CD4-positive, alpha-beta memory T cell (primary cell): ENCODE measurements at regions not wholly inside any gene's neighbourhood (a gene's known extent, or its start where the extent isn't known, plus 50 kb on each side); places are given as distances from the start of the nearest gene placed in this dataset.
A peak's percentile ranks its signal among the peaks of the same experiment; 100 is the strongest.

Experiments
- CTCF ChIA-PET: fragments of 350-600 bp; sonication (Branson Sonifier 250); formaldehyde crosslinking; loops from one replicate; lab custom pipeline; 2021; ENCODE audit warnings: inconsistent platforms; ENCODE audit not compliant: partially characterized antibody; lab: Charles Lee
- POLR2A ChIA-PET: fragments of 350-600 bp; sonication (Branson Sonifier 250); formaldehyde crosslinking; loops from one replicate; lab custom pipeline; 2021; ENCODE audit not compliant: partially characterized antibody; lab: Charles Lee
- DNase-seq, 5 donors: peaks; one replicate each; pipeline versions ENCODE4 v3.0.0 to v3.0.0-alpha.2; 2020 to 2022; ENCODE audit warnings: mixed read lengths in 1 of 5
- H3K27ac ChIP-seq: one replicate; pipeline ENCODE4 v1.7.0; 2013; ENCODE audit warnings: low read depth, low read length
- H3K27me3 ChIP-seq: 2 replicates; pipeline ENCODE4 v1.7.0; 2013; ENCODE audit warnings: mild to moderate bottlenecking, low read length, moderate library complexity; ENCODE audit not compliant: insufficient read depth
- H3K36me3 ChIP-seq: 2 replicates; pipeline ENCODE4 v1.7.0; 2013; ENCODE audit warnings: mild to moderate bottlenecking, low read length, moderate library complexity; ENCODE audit not compliant: insufficient read depth
- H3K4me1 ChIP-seq: 2 replicates; pipeline ENCODE4 v1.7.0; 2013; ENCODE audit warnings: mild to moderate bottlenecking, low read length, moderate library complexity; ENCODE audit not compliant: insufficient read depth
- H3K4me3 ChIP-seq, 2 donors: one replicate each; pipeline ENCODE4 v1.7.0; 2013; ENCODE audit warnings: low read length in 2 of 2, mild to moderate bottlenecking in 1 of 2
- H3K9me3 ChIP-seq, 2 donors: one replicate each; pipeline ENCODE4 v1.7.0; 2013; ENCODE audit warnings: low read length in 2 of 2, control low read depth in 1 of 2; ENCODE audit not compliant: control insufficient read depth in 1 of 2
- H3K27ac Mint-ChIP-seq, 7 donors: one replicate each; pipeline ENCODE4 v1.8.0; 2020 to 2021; ENCODE audit warnings: mixed read lengths in 7 of 7, mild to moderate bottlenecking in 6 of 7, inconsistent platforms in 3 of 7, moderate library complexity in 3 of 7
- H3K27me3 Mint-ChIP-seq, 2 donors: one replicate each; pipeline ENCODE4 v1.8.0; 2020 to 2021; ENCODE audit warnings: mixed read lengths in 2 of 2
- H3K36me3 Mint-ChIP-seq, 2 donors: one replicate each; pipeline ENCODE4 v1.8.0; 2020 to 2021; ENCODE audit warnings: mixed read lengths in 2 of 2, inconsistent platforms in 1 of 2, mild to moderate bottlenecking in 1 of 2
- H3K4me1 Mint-ChIP-seq, 4 donors: one replicate each; pipeline ENCODE4 v1.8.0; 2020 to 2021; ENCODE audit warnings: mixed read lengths in 4 of 4, mild to moderate bottlenecking in 1 of 4
- H3K4me3 Mint-ChIP-seq, 8 donors: one replicate each; pipeline ENCODE4 v1.8.0; 2020 to 2021; ENCODE audit warnings: mixed read lengths in 8 of 8, mild to moderate bottlenecking in 7 of 8, moderate library complexity in 6 of 8, inconsistent platforms in 3 of 8
- H3K9me3 Mint-ChIP-seq, 8 donors: one replicate each; pipeline ENCODE4 v1.8.0; 2020 to 2021; ENCODE audit warnings: mixed read lengths in 8 of 8, mild to moderate bottlenecking in 5 of 8, inconsistent platforms in 3 of 8, moderate library complexity in 1 of 8
- intact Hi-C: fragments of 100-400 bp; cut with micrococcal nuclease; formaldehyde crosslinking; loops from one replicate; pipeline ENCODE4 v1.15.1; 2023

DNA sequence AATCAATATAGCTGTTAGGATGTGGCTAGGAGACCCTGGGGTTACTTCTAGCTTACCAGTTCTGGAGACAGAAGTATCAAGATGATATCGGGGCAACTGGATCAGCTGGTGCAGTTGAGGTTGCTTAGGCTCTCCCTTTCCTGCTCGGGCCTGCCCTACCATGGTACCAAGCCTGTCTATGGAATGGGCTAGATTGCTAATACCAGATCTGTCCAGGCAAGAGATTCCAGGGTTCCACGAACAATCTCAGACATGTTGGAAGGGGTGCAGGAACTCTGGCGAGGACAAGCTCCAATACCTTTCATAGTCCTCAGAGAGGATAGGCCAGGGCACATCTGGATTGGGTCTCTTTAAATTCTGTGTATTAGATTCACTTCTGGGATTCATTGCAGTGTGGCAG is 53.8 kb downstream of the ADM start:
- intact Hi-C loops = no loop called here
- ChIA-PET CTCF (no interaction called here), POLR2A (no interaction called here)
- H3K27ac ChIP-seq = no peak overlapping the region
- H3K4me3 ChIP-seq = no peak overlapping the region
- Mint-ChIP-seq H3K36me3 (no peaks in the 10 kb centered on the region), H3K4me1 (no peaks in the 10 kb centered on the region), H3K27me3 (peaks cover 27 to 30% of the 10 kb centered on the region in 2 donors), H3K27ac (no peak overlapping the region), H3K9me3 (peaks cover 0 to 8% (median under 1%) of the 10 kb centered on the region in 8 donors), H3K4me3 (no peak overlapping the region)
- no peaks in the 10 kb centered on the region for H3K27me3 ChIP-seq
- DNase-seq = no peak
- H3K36me3 ChIP-seq = no peaks in the 10 kb centered on the region
- H3K9me3 ChIP-seq = no peaks in the 10 kb centered on the region
- H3K4me1 ChIP-seq = no peaks in the 10 kb centered on the region

DNA sequence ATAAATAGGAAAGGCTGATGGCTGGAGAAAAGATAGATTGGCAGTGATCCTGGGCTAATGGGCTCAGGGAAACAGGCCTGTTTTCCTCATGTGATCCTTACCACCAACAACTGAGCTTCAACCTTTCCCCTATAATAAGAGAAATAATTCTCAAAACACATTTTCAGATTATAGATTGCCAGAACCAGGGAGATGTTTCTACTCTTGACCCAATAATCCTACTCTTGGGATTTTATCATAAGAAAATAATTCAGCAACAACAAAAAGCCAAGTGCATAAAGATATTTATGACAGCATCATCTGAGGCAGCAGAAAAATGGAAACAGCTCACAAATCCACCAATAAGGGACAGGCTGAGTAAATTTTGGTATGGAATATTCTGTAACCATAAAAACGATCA is 54.3 kb downstream of the ADM start:
- peaks cover 26 to 29% of the 10 kb centered on the region in 2 donors for H3K27me3 Mint-ChIP-seq
- intact Hi-C loops = no loop called here

DNA sequence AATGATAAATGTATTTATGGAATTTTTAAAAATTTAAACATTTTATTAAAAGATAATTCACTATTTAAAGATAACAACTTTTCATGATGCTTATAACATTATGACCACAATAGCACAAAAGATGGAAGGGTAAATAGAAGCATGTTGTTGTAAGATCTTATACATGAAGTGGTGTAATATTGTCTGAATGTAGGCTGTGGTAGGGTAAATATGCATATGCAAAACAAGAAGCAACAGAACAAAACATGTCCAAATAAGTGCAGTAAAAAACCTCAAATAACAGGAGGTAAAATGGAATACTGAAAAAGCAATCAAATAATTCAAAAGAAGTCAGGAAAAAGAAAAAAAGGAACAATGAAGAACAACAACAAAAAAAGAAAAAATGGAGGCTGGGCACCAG is 56.0 kb downstream of the ADM start:
- H3K27me3 ChIP-seq = no peaks in the 10 kb centered on the region
- no peak overlapping the region for H3K27ac ChIP-seq
- Mint-ChIP-seq H3K9me3 (peaks cover 0 to 8% (median under 1%) of the 10 kb centered on the region in 8 donors), H3K4me3 (no peak overlapping the region), H3K27ac (no peak overlapping the region), H3K27me3 (peaks cover 15 to 17% of the 10 kb centered on the region in 2 donors), H3K4me1 (no peaks in the 10 kb centered on the region), H3K36me3 (no peaks in the 10 kb centered on the region)
- H3K36me3 ChIP-seq = no peaks in the 10 kb centered on the region
- no peaks in the 10 kb centered on the region for H3K4me1 ChIP-seq
- ChIA-PET POLR2A (no interaction called here), CTCF (no interaction called here)
- intact Hi-C loops = no loop called here
- H3K4me3 ChIP-seq = no peak overlapping the region
- no peak for DNase-seq
- no peaks in the 10 kb centered on the region for H3K9me3 ChIP-seq

More for the DNA sequence above, 54.3 kb downstream of the ADM start:
- H3K27ac Mint-ChIP-seq = no peak overlapping the region
- no peaks in the 10 kb centered on the region for H3K4me1 Mint-ChIP-seq
- Histone ChIP-seq H3K27me3 (no peaks in the 10 kb centered on the region), H3K4me3 (no peak overlapping the region), H3K9me3 (no peaks in the 10 kb centered on the region), H3K4me1 (no peaks in the 10 kb centered on the region), H3K27ac (no peak overlapping the region), H3K36me3 (no peaks in the 10 kb centered on the region)
- CTCF ChIA-PET = no interaction called here
- H3K9me3 Mint-ChIP-seq = peaks cover 0 to 8% (median under 1%) of the 10 kb centered on the region in 8 donors
- no peaks in the 10 kb centered on the region for H3K36me3 Mint-ChIP-seq
- H3K4me3 Mint-ChIP-seq = no peak overlapping the region
- no peak for DNase-seq
- POLR2A ChIA-PET = no interaction called here

DNA sequence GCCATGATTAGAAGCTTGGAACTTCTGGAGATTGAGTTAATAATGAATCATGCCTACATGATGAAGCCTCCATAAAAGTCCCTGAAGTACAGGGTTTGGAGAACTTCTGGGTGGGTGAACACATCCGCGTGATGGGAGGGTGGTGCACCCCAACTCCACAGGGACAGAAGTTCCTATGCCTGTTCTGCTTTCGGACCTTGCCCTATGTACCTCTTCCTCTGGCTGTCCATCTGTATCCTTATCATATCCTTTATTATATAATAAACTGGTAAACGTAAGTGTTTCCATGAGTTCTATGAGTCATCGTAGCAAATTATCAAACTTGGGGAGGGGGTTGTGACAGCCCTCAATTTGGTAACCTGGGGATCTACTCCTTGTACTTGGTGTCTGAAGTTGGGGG is 60.2 kb downstream of the ADM start:
- no peak for DNase-seq

DNA sequence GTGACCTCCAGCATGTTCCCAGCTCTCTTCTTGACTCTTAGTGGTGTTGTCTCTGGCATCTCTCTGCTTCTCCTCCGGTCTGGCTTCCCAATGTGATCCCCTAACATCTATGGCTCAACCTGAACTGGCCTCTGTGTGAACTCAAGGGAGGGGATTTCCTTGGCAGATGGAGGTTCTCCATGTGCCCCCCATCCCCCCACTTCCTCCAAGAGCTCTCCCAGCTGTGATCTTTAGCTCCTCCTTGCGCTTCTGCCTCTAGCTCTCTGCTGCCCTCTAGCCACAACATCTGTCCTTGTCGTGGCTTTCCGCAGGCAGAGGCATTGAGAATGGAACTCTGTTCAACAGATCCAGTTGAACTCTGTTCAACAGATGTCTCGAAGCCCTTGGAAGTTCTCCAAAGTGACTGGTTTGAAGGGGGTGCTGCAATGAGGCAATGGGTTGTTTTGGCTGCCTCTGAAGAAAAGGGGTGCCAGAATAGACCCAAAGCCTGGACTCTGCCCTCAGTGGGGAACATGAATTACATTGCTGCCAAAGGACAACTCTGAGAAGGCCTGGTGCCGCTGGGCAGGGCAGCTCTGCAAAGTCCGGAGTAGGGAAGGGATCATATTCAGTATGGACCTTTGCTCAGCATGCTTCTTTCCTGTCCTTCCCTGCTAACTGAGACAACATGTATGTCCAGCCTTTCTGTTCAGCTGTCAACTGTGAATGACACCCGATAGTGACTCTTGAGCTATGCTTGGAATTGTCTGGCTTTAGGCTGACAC is 61.9 kb downstream of the ADM start:
- peak; percentile 35 to 54 (median 44) for DNase-seq
- peak overlapping the region in 5 of 8 donors; percentile 3 to 66 (median 54) for H3K4me3 Mint-ChIP-seq
- peaks cover 3 to 5% (median 4%) of the 10 kb centered on the region in 4 donors for H3K4me1 Mint-ChIP-seq
- no peaks in the 10 kb centered on the region for H3K36me3 ChIP-seq
- ChIA-PET CTCF (interaction anchor here (0.7 to 2.6 kb wide), 16 partner anchors 10 to 674 kb away, joined by 3 to 9 read pairs (median 3); no protein-coding TSS in a partner anchor), POLR2A (no interaction called here)
- H3K4me3 ChIP-seq = no peak overlapping the region
- H3K9me3 Mint-ChIP-seq = peaks cover 0 to 6% (median under 1%) of the 10 kb centered on the region in 8 donors
- H3K27ac Mint-ChIP-seq = peak overlapping the region in 1 of 7 donors; percentile 28
- intact Hi-C loops = no loop called here
- H3K27ac ChIP-seq = no peak overlapping the region
- peaks cover 4% of the 10 kb centered on the region for H3K4me1 ChIP-seq
- H3K27me3 Mint-ChIP-seq = peaks cover 9 to 21% of the 10 kb centered on the region in 2 donors
- H3K9me3 ChIP-seq = no peaks in the 10 kb centered on the region
- no peaks in the 10 kb centered on the region for H3K36me3 Mint-ChIP-seq
- no peaks in the 10 kb centered on the region for H3K27me3 ChIP-seq

More for the DNA sequence above, 60.2 kb downstream of the ADM start:
- peaks cover 3 to 5% (median 4%) of the 10 kb centered on the region in 4 donors for H3K4me1 Mint-ChIP-seq
- no peaks in the 10 kb centered on the region for H3K36me3 Mint-ChIP-seq
- H3K4me3 Mint-ChIP-seq = no peak overlapping the region
- H3K27me3 Mint-ChIP-seq = peaks cover 13 to 14% of the 10 kb centered on the region in 2 donors
- no peak overlapping the region for H3K27ac Mint-ChIP-seq
- H3K4me1 ChIP-seq = peaks cover 4% of the 10 kb centered on the region
- H3K9me3 Mint-ChIP-seq = peaks cover 0 to 11% (median 3%) of the 10 kb centered on the region in 8 donors
- no peak overlapping the region for H3K27ac ChIP-seq
- no peaks in the 10 kb centered on the region for H3K27me3 ChIP-seq
- intact Hi-C loops = no loop called here
- H3K36me3 ChIP-seq = no peaks in the 10 kb centered on the region
- CTCF ChIA-PET = interaction anchor here (2.1 kb wide), 1 partner anchor 141 kb away, joined by 8 read pairs; no protein-coding TSS in a partner anchor
- no peaks in the 10 kb centered on the region for H3K9me3 ChIP-seq
- no peak overlapping the region for H3K4me3 ChIP-seq
- POLR2A ChIA-PET = no interaction called here

DNA sequence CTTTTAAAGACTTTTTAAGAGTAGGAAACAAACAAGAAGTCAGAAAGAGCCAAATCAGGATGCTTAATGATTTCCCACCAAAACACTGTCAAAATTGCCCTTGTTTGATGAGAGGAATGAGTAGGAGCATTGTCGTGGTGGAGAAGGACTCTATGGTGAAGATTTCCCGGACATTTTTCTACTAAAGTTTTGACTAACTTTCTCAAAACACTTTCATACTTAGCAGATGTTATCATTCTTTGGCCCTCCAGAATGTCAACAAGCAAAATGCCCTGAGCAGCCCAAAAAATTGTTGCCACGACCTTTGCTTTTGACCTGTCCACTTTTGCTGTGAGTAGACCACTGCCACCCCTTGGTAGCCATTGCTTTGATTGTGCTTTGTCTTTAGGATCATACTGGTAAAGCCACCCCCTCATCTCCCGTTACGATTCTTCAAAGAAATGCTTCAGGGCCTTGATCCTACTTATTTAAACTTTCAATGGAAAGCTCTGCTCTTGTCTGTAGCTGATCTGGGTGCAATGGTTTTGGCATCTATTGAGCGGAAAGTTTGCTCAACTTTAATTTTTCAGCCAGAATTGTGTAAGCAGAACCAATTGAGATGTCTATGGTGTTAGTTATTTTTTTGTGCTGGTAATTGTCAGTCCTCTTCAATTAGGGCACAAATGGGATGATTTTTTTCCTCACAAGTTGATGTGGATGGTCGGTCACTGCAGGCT is 67.2 kb downstream of the ADM start:
- no peaks in the 10 kb centered on the region for H3K4me1 Mint-ChIP-seq
- H3K4me3 Mint-ChIP-seq = no peak overlapping the region
- Histone ChIP-seq H3K4me3 (no peak overlapping the region), H3K9me3 (no peaks in the 10 kb centered on the region), H3K4me1 (no peaks in the 10 kb centered on the region), H3K36me3 (no peaks in the 10 kb centered on the region), H3K27me3 (no peaks in the 10 kb centered on the region), H3K27ac (no peak overlapping the region)
- intact Hi-C loops = no loop called here
- H3K27me3 Mint-ChIP-seq = peaks cover 11 to 16% of the 10 kb centered on the region in 2 donors
- H3K36me3 Mint-ChIP-seq = no peaks in the 10 kb centered on the region
- no peak for DNase-seq
- ChIA-PET CTCF (no interaction called here), POLR2A (no interaction called here)
- H3K9me3 Mint-ChIP-seq = peaks cover 0 to 6% (median 0%) of the 10 kb centered on the region in 8 donors
- H3K27ac Mint-ChIP-seq = no peak overlapping the region

DNA sequence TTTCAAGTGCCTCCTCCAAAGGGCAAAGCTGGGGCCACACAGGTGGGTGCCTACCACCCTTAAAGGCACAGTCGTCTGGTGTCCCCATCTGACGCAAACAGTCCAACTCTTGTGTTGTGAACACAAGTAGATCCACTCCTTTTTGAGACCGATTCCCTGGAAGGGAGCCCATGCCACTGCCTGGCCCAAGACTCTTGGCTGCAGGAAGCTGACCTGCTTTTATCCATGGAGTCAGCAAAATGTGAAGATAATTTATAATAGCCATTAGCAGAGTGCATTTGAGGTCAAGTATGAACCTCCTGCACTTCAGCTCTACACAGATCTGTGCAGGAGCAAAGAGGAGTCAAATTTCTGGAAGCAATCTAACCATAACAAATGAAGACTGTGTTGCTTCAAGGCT is 68.5 kb downstream of the ADM start:
- Histone ChIP-seq H3K4me1 (no peaks in the 10 kb centered on the region), H3K4me3 (no peak overlapping the region), H3K9me3 (no peaks in the 10 kb centered on the region), H3K27ac (no peak overlapping the region), H3K27me3 (no peaks in the 10 kb centered on the region), H3K36me3 (no peaks in the 10 kb centered on the region)
- Mint-ChIP-seq H3K36me3 (no peaks in the 10 kb centered on the region), H3K9me3 (no peaks in the 10 kb centered on the region), H3K4me3 (no peak overlapping the region), H3K4me1 (no peaks in the 10 kb centered on the region), H3K27ac (no peak overlapping the region), H3K27me3 (peaks cover 8 to 13% of the 10 kb centered on the region in 2 donors)
- ChIA-PET CTCF (no interaction called here), POLR2A (no interaction called here)
- intact Hi-C loops = no loop called here
- no peak for DNase-seq
